ENCODE measurements at regions not wholly inside any gene's neighbourhood (a gene's known extent, or its start where the extent isn't known, plus 50 kb on each side); places are given as distances from the start of the nearest gene placed in this dataset.

GRCh38 chr15:93382200-93382820 is 293.3 kb upstream of the RGMA start:
- H3K36me3 Mint-ChIP-seq (ENCODE audit: low read depth): peaks cover 8% of the 10 kb centered on the region
- no peak for DNase-seq (ENCODE audit: low read depth, low spot score)
- peaks cover 29% of the 10 kb centered on the region for H3K4me1 Mint-ChIP-seq
- no peak for TF ChIP-seq CTCF (conservative IDR thresholded peaks at IDR 0.05)
- H3K27ac Mint-ChIP-seq (ENCODE audit: unreplicated experiment): no peak overlapping the region
- H3K9me3 Mint-ChIP-seq: no peaks in the 10 kb centered on the region
- H3K4me3 Mint-ChIP-seq: no peak overlapping the region
- peaks cover 2% of the 10 kb centered on the region for H3K27me3 Mint-ChIP-seq (ENCODE audit: low read depth)

GRCh38 chr15:93378558-93378957 is 289.5 kb upstream of the RGMA start:
- H3K27ac Mint-ChIP-seq (ENCODE audit: unreplicated experiment): peak overlapping the region; percentile 27
- TF ChIP-seq CTCF (conservative IDR thresholded peaks at IDR 0.05): no peak
- no peaks in the 10 kb centered on the region for H3K9me3 Mint-ChIP-seq
- H3K36me3 Mint-ChIP-seq (ENCODE audit: low read depth): peaks cover 24% of the 10 kb centered on the region
- H3K27me3 Mint-ChIP-seq (ENCODE audit: low read depth): peaks cover 2% of the 10 kb centered on the region
- H3K4me3 Mint-ChIP-seq: no peak overlapping the region
- DNase-seq (ENCODE audit: low read depth, low spot score): no peak
- peaks cover 31% of the 10 kb centered on the region for H3K4me1 Mint-ChIP-seq

GRCh38 chr15:93372865-93373223 is 283.8 kb upstream of the RGMA start:
- Mint-ChIP-seq H3K36me3 (ENCODE audit: low read depth) (peaks cover 24% of the 10 kb centered on the region), H3K4me1 (peaks cover 32% of the 10 kb centered on the region), H3K4me3 (no peak overlapping the region), H3K27ac (ENCODE audit: unreplicated experiment) (peak overlapping the region; percentile 14), H3K27me3 (ENCODE audit: low read depth) (no peaks in the 10 kb centered on the region), H3K9me3 (peaks cover 2% of the 10 kb centered on the region)
- DNase-seq (ENCODE audit: low read depth, low spot score): no peak
- no peak for TF ChIP-seq CTCF (conservative IDR thresholded peaks at IDR 0.05)

- no peak for TF ChIP-seq CTCF (conservative IDR thresholded peaks at IDR 0.05)
- Mint-ChIP-seq H3K27me3 (ENCODE audit: low read depth) (no peaks in the 10 kb centered on the region), H3K4me3 (no peak overlapping the region), H3K4me1 (peaks cover 35% of the 10 kb centered on the region), H3K36me3 (ENCODE audit: low read depth) (peaks cover 23% of the 10 kb centered on the region), H3K27ac (ENCODE audit: unreplicated experiment) (peak overlapping the region; percentile 69), H3K9me3 (peaks cover 2% of the 10 kb centered on the region)
- no peak for DNase-seq (ENCODE audit: low read depth, low spot score)
These were observed 283.3 kb upstream of the RGMA start for GRCh38 chr15:93372208-93372864.

GRCh38 chr15:93366387-93367100 is 277.5 kb upstream of the RGMA start:
- peak overlapping the region; percentile 54 for H3K4me3 Mint-ChIP-seq
- no peaks in the 10 kb centered on the region for H3K27me3 Mint-ChIP-seq (ENCODE audit: low read depth)
- H3K4me1 Mint-ChIP-seq: peaks cover 55% of the 10 kb centered on the region
- no peak for DNase-seq (ENCODE audit: low read depth, low spot score)
- peaks cover 2% of the 10 kb centered on the region for H3K9me3 Mint-ChIP-seq
- peak overlapping the region; percentile 32 for H3K27ac Mint-ChIP-seq (ENCODE audit: unreplicated experiment)
- peaks cover 3% of the 10 kb centered on the region for H3K36me3 Mint-ChIP-seq (ENCODE audit: low read depth)
- TF ChIP-seq CTCF (conservative IDR thresholded peaks at IDR 0.05): no peak

All from neural crest cell (in vitro differentiated cells).